IMR-90 (cell line): ENCODE measurements at regions not wholly inside any gene's neighbourhood (a gene's known extent, or its start where the extent isn't known, plus 50 kb on each side); places are given as distances from the start of the nearest gene placed in this dataset.

Experiments
- ATAC-seq: fragments of 200-7000 bp; cut with Tn5 transposase; 2 replicates; pipeline ENCODE4 v1.9.1; 2020; ENCODE audit warnings: low read depth, mild to moderate bottlenecking, moderate library complexity
- BruUV-seq: library from RNA; stranded (reverse); fragments of 400-500 nt; replicated peaks from 2 replicates; lab custom pipeline; 2021; lab: Mats Ljungman, UMichigan
- CTCF ChIA-PET: fragments of 300-600 bp; formaldehyde crosslinking; extraction: SDS; loops from one replicate; lab custom pipeline; 2021; ENCODE audit warnings: antibody characterized with exemption; lab: Yijun Ruan, JAX
- POLR2A ChIA-PET: fragments of 300-600 bp; sonication (Branson Sonifier 250); formaldehyde crosslinking; loops from one replicate; lab custom pipeline; 2022; ENCODE audit warnings: antibody characterized with exemption; ENCODE audit not compliant: unreplicated experiment; lab: Charles Lee
- DNase-seq: peaks from one replicate; pipeline ENCODE4 v3.0.0; 2013
- H2AFZ ChIP-seq: replicated peaks from 2 replicates; pipeline ENCODE3; 2013; ENCODE audit warnings: low read length, mild to moderate bottlenecking; ENCODE audit not compliant: poor library complexity
- H2AK5ac ChIP-seq: 2 replicates; pipeline ENCODE4 v1.6.1; 2013; ENCODE audit warnings: low read depth, low read length, inconsistent platforms
- H2AK9ac ChIP-seq: replicated peaks from 2 replicates; pipeline ENCODE3; 2013; ENCODE audit warnings: mild to moderate bottlenecking, low read depth, low read length, moderate library complexity; ENCODE audit not compliant: poor library complexity
- H2BK120ac ChIP-seq: 2 replicates; pipeline ENCODE4 v1.6.1; 2013; ENCODE audit warnings: low read depth, low read length, inconsistent platforms
- H2BK15ac ChIP-seq: 3 replicates; pipeline ENCODE4 v1.6.1; 2013; ENCODE audit warnings: low read depth, low read length, inconsistent platforms
- H2BK20ac ChIP-seq: 2 replicates; pipeline ENCODE4 v1.6.1; 2013; ENCODE audit warnings: low read depth, mild to moderate bottlenecking, inconsistent platforms, low read length, moderate library complexity
- H2BK5ac ChIP-seq: 2 replicates; pipeline ENCODE4 v1.6.1; 2013; ENCODE audit warnings: mild to moderate bottlenecking, low read depth, low read length, inconsistent platforms; ENCODE audit not compliant: poor library complexity, severe bottlenecking
- H3K14ac ChIP-seq: replicated peaks from 2 replicates; pipeline ENCODE4 v1.6.1; 2013; ENCODE audit warnings: low read depth, low read length, inconsistent platforms
- H3K18ac ChIP-seq: 2 replicates; pipeline ENCODE4 v1.6.1; 2013; ENCODE audit warnings: low read depth, low read length, control low read depth
- H3K23ac ChIP-seq: 2 replicates; pipeline ENCODE4 v1.6.1; 2013; ENCODE audit warnings: low read depth, low read length, inconsistent platforms
- H3K27ac ChIP-seq: 2 replicates; pipeline ENCODE4 v1.5.1; 2013; ENCODE audit warnings: mild to moderate bottlenecking, control low read depth, low read length; ENCODE audit not compliant: insufficient read depth
- H3K27me3 ChIP-seq: 2 replicates; pipeline ENCODE4 v1.6.1; 2013; ENCODE audit warnings: low read length; ENCODE audit not compliant: control insufficient read depth, insufficient read depth
- H3K36me3 ChIP-seq: 2 replicates; pipeline ENCODE4 v1.6.1; 2013; ENCODE audit warnings: low read length, mixed read lengths; ENCODE audit not compliant: control insufficient read depth, insufficient read depth
- H3K4ac ChIP-seq: 2 replicates; pipeline ENCODE4 v1.6.1; 2013; ENCODE audit warnings: low read depth, low read length, inconsistent platforms
- H3K4me1 ChIP-seq: 2 replicates; pipeline ENCODE4 v1.6.1; 2013; ENCODE audit warnings: low read length, mixed read lengths; ENCODE audit not compliant: control insufficient read depth, insufficient read depth
- H3K4me2 ChIP-seq: 2 replicates; pipeline ENCODE4 v1.6.1; 2013; ENCODE audit warnings: low read depth, mild to moderate bottlenecking, control low read depth, low read length, moderate library complexity
- H3K4me3 ChIP-seq: 2 replicates; pipeline ENCODE4 v1.5.1; 2013; ENCODE audit warnings: low read depth, mild to moderate bottlenecking, control low read depth, low read length, moderate library complexity; ENCODE audit not compliant: insufficient read depth
- H3K56ac ChIP-seq: 2 replicates; pipeline ENCODE4 v1.6.1; 2013; ENCODE audit warnings: low read length, inconsistent platforms; ENCODE audit not compliant: insufficient read depth; ENCODE audit errors: extremely low read depth
- H3K79me1 ChIP-seq, 2 experiments: 2 replicates each; pipeline ENCODE4 v1.6.1; 2013; ENCODE audit warnings: low read length in 2 of 2, inconsistent platforms in 1 of 2, low read depth in 1 of 2
- H3K9ac ChIP-seq: 2 replicates; pipeline ENCODE4 v1.6.1; 2013; ENCODE audit warnings: low read depth, low read length, control low read depth
- H3K9me1 ChIP-seq: 2 replicates; pipeline ENCODE4 v1.6.1; 2013; ENCODE audit warnings: low read length, inconsistent platforms; ENCODE audit not compliant: insufficient read depth
- H3K9me3 ChIP-seq: 2 replicates; pipeline ENCODE4 v1.6.1; 2013; ENCODE audit warnings: low read length; ENCODE audit not compliant: control insufficient read depth, insufficient read depth
- H4K20me1 ChIP-seq: 2 replicates; pipeline ENCODE4 v1.6.1; 2013; ENCODE audit warnings: low read length, inconsistent platforms; ENCODE audit not compliant: insufficient read depth
- H4K5ac ChIP-seq: 2 replicates; pipeline ENCODE4 v1.6.1; 2013; ENCODE audit warnings: mild to moderate bottlenecking, low read depth, low read length, control low read depth
- H4K8ac ChIP-seq, 2 experiments: 2 replicates each; pipeline ENCODE4 v1.6.1; 2013; ENCODE audit warnings: low read depth in 2 of 2, low read length in 2 of 2, control low read depth in 1 of 2, inconsistent platforms in 1 of 2
- H4K91ac ChIP-seq: 2 replicates; pipeline ENCODE4 v1.6.1; 2013; ENCODE audit warnings: low read depth, low read length, inconsistent platforms; ENCODE audit not compliant: insufficient read depth
- CEBPB ChIP-seq: IDR thresholded peaks from 2 replicates; pipeline ENCODE4 v1.6.1; 2012; ENCODE audit warnings: low read depth, low read length, improper control_type of control experiment
- ELK1 ChIP-seq: fragments of 150-350 bp; IDR thresholded peaks from 2 replicates; pipeline ENCODE4 v1.6.1; 2016; ENCODE audit warnings: low read depth, mild to moderate bottlenecking, low read length, moderate library complexity, borderline replicate concordance
- MAZ ChIP-seq: IDR thresholded peaks from 2 replicates; pipeline ENCODE4 v1.6.1; 2012; ENCODE audit warnings: low read depth, mild to moderate bottlenecking, low read length, improper control_type of control experiment, moderate library complexity, borderline replicate concordance
- NFE2L2 ChIP-seq: fragments of 150-350 bp; IDR thresholded peaks from 2 replicates; pipeline ENCODE4 v1.6.1; 2016; ENCODE audit warnings: low read depth, mild to moderate bottlenecking, low read length
- SMC3 ChIP-seq: fragments of 150-350 bp; IDR thresholded peaks from 2 replicates; pipeline ENCODE4 v1.6.1; 2016; ENCODE audit warnings: low read depth, mild to moderate bottlenecking, antibody characterized with exemption, low read length, moderate library complexity
- dilution Hi-C: fragments of 300-500 bp; cut with HindIII; formaldehyde crosslinking; loops from one replicate; pipeline ENCODE4 v1.14.3; 2018; ENCODE audit warnings: low sequenced_read_pairs; ENCODE audit not compliant: unreplicated experiment
- in situ Hi-C: fragments of 300-500 bp; cut with MboI; formaldehyde crosslinking; loops from 3 replicates; pipeline ENCODE4 v1.14.3; 2019; ENCODE audit warnings: low sequenced_read_pairs, inconsistent platforms, mixed read lengths
- intact Hi-C: fragments of 100-400 bp; cut with micrococcal nuclease; formaldehyde crosslinking; loops from 2 replicates; pipeline ENCODE4 v1.10.0; 2022

- no TSS peak for BruUV-seq
- no peak overlapping the region for H2BK120ac ChIP-seq
- H3K4me2 ChIP-seq, result no peak overlapping the region
- no peak overlapping the region for H2BK15ac ChIP-seq
- H3K4ac ChIP-seq, result no peak overlapping the region
- no peak overlapping the region for H3K9ac ChIP-seq
- no peaks in the 10 kb centered on the region for H3K36me3 ChIP-seq
- H3K56ac ChIP-seq, result no peak overlapping the region
- H3K27me3 ChIP-seq, result no peaks in the 10 kb centered on the region
- dilution Hi-C loops (no loop called here), in situ Hi-C loops (no loop called here), intact Hi-C loops (no loop called here)
- H3K14ac ChIP-seq, result no peak overlapping the region
- ChIA-PET CTCF (interaction anchor here (0.6 kb wide), 1 partner anchor 53 kb away, joined by 3 read pairs; no protein-coding TSS in a partner anchor), POLR2A (no interaction called here)
- H4K91ac ChIP-seq, result no peak overlapping the region
- no peaks in the 10 kb centered on the region for H3K4me1 ChIP-seq
- no peaks in the 10 kb centered on the region for H4K20me1 ChIP-seq
- TF ChIP-seq ELK1 (no peak), MAZ (no peak), NFE2L2 (no peak), SMC3 (no peak), CEBPB (no peak)
- H4K8ac ChIP-seq, result no peak overlapping the region
- ATAC-seq, result no peak
- H4K5ac ChIP-seq, result no peak overlapping the region
- no peak overlapping the region for H3K27ac ChIP-seq
- no peak for DNase-seq
- H2BK20ac ChIP-seq, result no peak overlapping the region
- H3K9me1 ChIP-seq, result no peaks in the 10 kb centered on the region
- no peak overlapping the region for H3K4me3 ChIP-seq
- H3K18ac ChIP-seq, result no peak overlapping the region
- H3K79me1 ChIP-seq, result no peaks in the 10 kb centered on the region
- no peaks in the 10 kb centered on the region for H3K9me3 ChIP-seq
- no peak overlapping the region for H3K23ac ChIP-seq
- no peak overlapping the region for H2AFZ ChIP-seq
- H2AK5ac ChIP-seq, result no peak overlapping the region
- no peak overlapping the region for H2AK9ac ChIP-seq
- no peak overlapping the region for H2BK5ac ChIP-seq
Measured at GRCh38 chr1:106986603-106987002, 69.9 kb upstream of the PRMT6 start.
